Renal cortex interstitium (tissue), 11 donors: ENCODE measurements at regions not wholly inside any gene's neighbourhood (a gene's known extent, or its start where the extent isn't known, plus 50 kb on each side); places are given as distances from the start of the nearest gene placed in this dataset.
"Not testable (repeated sequence)": the region's sequence is repeated elsewhere in the genome, so short reads cannot be mapped to it uniquely, and the experiment has no call there.

Experiments used
- DNase-seq, 11 donors: peaks; one replicate each; pipeline ENCODE4 v3.0.0-alpha.2; 2013; ENCODE audit warnings: low read depth in 9 of 11, low spot score in 4 of 11; ENCODE audit errors: extremely low read depth in 1 of 11

- no peak for DNase-seq
These were observed 486.6 kb downstream of the SETD4 start for GRCh38 chr21:35573472-35574374.

GRCh38 chr21:35571910-35572309, 488.4 kb downstream of the SETD4 start:
- no peak for DNase-seq

- no peak for DNase-seq
These were observed 491.7 kb downstream of the SETD4 start for GRCh38 chr21:35568643-35569042.

- DNase-seq, result no peak
These were observed 493.5 kb downstream of the SETD4 start for GRCh38 chr21:35566874-35567273.

- no peak for DNase-seq
These were observed 495.1 kb downstream of the SETD4 start for GRCh38 chr21:35565204-35565611.

- no peak for DNase-seq
These were observed 496.4 kb downstream of the SETD4 start for GRCh38 chr21:35563885-35564451.

- DNase-seq, result no peak
These were observed 497.4 kb downstream of the SETD4 start for GRCh38 chr21:35562876-35563275.

- DNase-seq, result no peak
These were observed 499.2 kb downstream of the SETD4 start for GRCh38 chr21:35561116-35561515.

GRCh38 chr21:35559829-35560225, 500.5 kb downstream of the SETD4 start:
- no peak for DNase-seq

- no peak for DNase-seq
These were observed 501.0 kb downstream of the SETD4 start for GRCh38 chr21:35559128-35559828.

GRCh38 chr21:35556536-35556935, 503.8 kb downstream of the SETD4 start:
- DNase-seq, result no peak

GRCh38 chr21:35552483-35552882, 503.4 kb upstream of the RUNX1 start:
- not testable (repeated sequence) for DNase-seq

GRCh38 chr21:35548904-35549615, 500.0 kb upstream of the RUNX1 start:
- no peak for DNase-seq

- DNase-seq, result no peak
These were observed 499.1 kb upstream of the RUNX1 start for GRCh38 chr21:35547946-35548774.

GRCh38 chr21:35543746-35544145, 494.6 kb upstream of the RUNX1 start:
- no peak for DNase-seq

- no peak for DNase-seq
These were observed 492.0 kb upstream of the RUNX1 start for GRCh38 chr21:35540950-35541638.

GRCh38 chr21:35538386-35538785, 489.3 kb upstream of the RUNX1 start:
- DNase-seq, result no peak

GRCh38 chr21:35537604-35538003, 488.5 kb upstream of the RUNX1 start:
- no peak for DNase-seq
